Peyer's patch (tissue), 4 donors: ENCODE measurements at regions not wholly inside any gene's neighbourhood (a gene's known extent, or its start where the extent isn't known, plus 50 kb on each side); places are given as distances from the start of the nearest gene placed in this dataset.
"Not testable (repeated sequence)": the region's sequence is repeated elsewhere in the genome, so short reads cannot be mapped to it uniquely, and the experiment has no call there.

Source experiments
- DNase-seq, 3 donors: peaks; one replicate each; pipeline ENCODE4 v3.0.0-alpha.2; 2017 to 2019
- H3K27ac ChIP-seq, 4 donors: fragments of 200-600 bp; sonication (generic); one replicate each; pipeline ENCODE4 v1.5.1; 2016 to 2019
- H3K27me3 ChIP-seq, 2 donors: fragments of 200-600 bp; sonication (generic); one replicate each; pipeline ENCODE4 v1.5.1; 2019
- H3K36me3 ChIP-seq, 3 donors: fragments of 200-600 bp; sonication (generic); one replicate each; pipeline ENCODE4 v1.5.1; 2016 to 2019
- H3K4me1 ChIP-seq, 4 donors: fragments of 200-600 bp; sonication (generic); one replicate each; pipeline ENCODE4 v1.5.1; 2016 to 2019
- H3K4me3 ChIP-seq, 4 donors: fragments of 200-600 bp; sonication (generic); 1 replicate in 3 of 4; 2 replicates in 1 of 4; pipeline ENCODE4 v1.5.1; 2016 to 2019; ENCODE audit warnings: mild to moderate bottlenecking in 1 of 4
- H3K9me3 ChIP-seq, 4 donors: fragments of 200-600 bp; sonication (generic); one replicate each; pipeline ENCODE4 v1.5.1; 2016 to 2019; ENCODE audit warnings: mild to moderate bottlenecking in 1 of 4
- CTCF ChIP-seq, 6 experiments: fragments of 450-650 bp in 4 of 6; fragments of 200-600 bp in 2 of 6; sonication (generic) in 1 of 6; IDR thresholded peaks; one replicate each; pipeline ENCODE4 v1.5.1; 2017 to 2019; ENCODE audit warnings: antibody characterized with exemption in 6 of 6, mild to moderate bottlenecking in 3 of 6, moderate library complexity in 1 of 6
- POLR2A ChIP-seq, 2 donors: fragments of 450-650 bp; IDR thresholded peaks; one replicate each; pipeline ENCODE4 v1.5.1; 2017; ENCODE audit warnings: antibody characterized with exemption in 2 of 2, mild to moderate bottlenecking in 2 of 2, moderate library complexity in 2 of 2

GRCh38 chr4:115515772-115516171 lies 402.4 kb upstream of the NDST4 start:
- no peak for TF ChIP-seq CTCF (IDR thresholded peaks at IDR 0.05)
- TF ChIP-seq POLR2A (IDR thresholded peaks at IDR 0.05) = no peak
- H3K4me1 ChIP-seq = no peaks in the 10 kb centered on the region
- no peak for DNase-seq

GRCh38 chr4:115515366-115515765 lies 401.9 kb upstream of the NDST4 start:
- no peaks in the 10 kb centered on the region for H3K36me3 ChIP-seq
- no peak overlapping the region for H3K27ac ChIP-seq
- no peaks in the 10 kb centered on the region for H3K27me3 ChIP-seq
- H3K4me3 ChIP-seq = no peak overlapping the region
- TF ChIP-seq CTCF (IDR thresholded peaks at IDR 0.05) (no peak), POLR2A (IDR thresholded peaks at IDR 0.05) (no peak)
- no peak for DNase-seq
- no peaks in the 10 kb centered on the region for H3K9me3 ChIP-seq
- no peaks in the 10 kb centered on the region for H3K4me1 ChIP-seq

More at GRCh38 chr4:115515772-115516171, 402.4 kb upstream of the NDST4 start:
- H3K9me3 ChIP-seq = no peaks in the 10 kb centered on the region
- no peaks in the 10 kb centered on the region for H3K36me3 ChIP-seq
- no peaks in the 10 kb centered on the region for H3K27me3 ChIP-seq
- H3K27ac ChIP-seq = no peak overlapping the region
- H3K4me3 ChIP-seq = no peak overlapping the region

- TF ChIP-seq CTCF (IDR thresholded peaks at IDR 0.05) (no peak), POLR2A (IDR thresholded peaks at IDR 0.05) (no peak)
- Histone ChIP-seq H3K4me1 (no peaks in the 10 kb centered on the region), H3K9me3 (no peaks in the 10 kb centered on the region), H3K4me3 (no peak overlapping the region), H3K27me3 (no peaks in the 10 kb centered on the region), H3K27ac (no peak overlapping the region), H3K36me3 (no peaks in the 10 kb centered on the region)
- DNase-seq = no peak
Measured at GRCh38 chr4:115514675-115515074, 401.3 kb upstream of the NDST4 start.

- no peak overlapping the region for H3K27ac ChIP-seq
- H3K27me3 ChIP-seq = no peaks in the 10 kb centered on the region
- H3K4me1 ChIP-seq = no peaks in the 10 kb centered on the region
- DNase-seq = no peak
- H3K4me3 ChIP-seq = no peak overlapping the region
- H3K36me3 ChIP-seq = no peaks in the 10 kb centered on the region
- TF ChIP-seq CTCF (IDR thresholded peaks at IDR 0.05) = no peak
- TF ChIP-seq POLR2A (IDR thresholded peaks at IDR 0.05) = no peak
- no peaks in the 10 kb centered on the region for H3K9me3 ChIP-seq
Measured at GRCh38 chr4:115505326-115505725, 391.9 kb upstream of the NDST4 start.

GRCh38 chr4:115501656-115502055 lies 388.2 kb upstream of the NDST4 start:
- no peak for DNase-seq
- Histone ChIP-seq H3K4me1 (no peaks in the 10 kb centered on the region), H3K27ac (no peak overlapping the region), H3K4me3 (no peak overlapping the region), H3K9me3 (no peaks in the 10 kb centered on the region), H3K36me3 (no peaks in the 10 kb centered on the region), H3K27me3 (no peaks in the 10 kb centered on the region)
- TF ChIP-seq POLR2A (IDR thresholded peaks at IDR 0.05) (no peak), CTCF (IDR thresholded peaks at IDR 0.05) (no peak)

- DNase-seq, H3K4me1 ChIP-seq, H3K27ac ChIP-seq, H3K4me3 ChIP-seq, H3K27me3 ChIP-seq, H3K9me3 ChIP-seq, H3K36me3 ChIP-seq: not testable (repeated sequence)
Measured at GRCh38 chr4:115493770-115494169, 380.4 kb upstream of the NDST4 start.
